HEK293T (cell line): ENCODE measurements at regions not wholly inside any gene's neighbourhood (a gene's known extent, or its start where the extent isn't known, plus 50 kb on each side); places are given as distances from the start of the nearest gene placed in this dataset.

Experiments used
- CTCF ChIA-PET: fragments of 350-600 bp; formaldehyde crosslinking; extraction: SDS; loops from one replicate; lab custom pipeline; 2021; ENCODE audit warnings: antibody characterized with exemption, inconsistent platforms; lab: Yijun Ruan, JAX
- POLR2A ChIA-PET: fragments of 350-600 bp; formaldehyde crosslinking; extraction: SDS; loops from one replicate; lab custom pipeline; 2020; ENCODE audit warnings: antibody characterized with exemption, inconsistent platforms; lab: Yijun Ruan, JAX
- DNase-seq: peaks from one replicate; pipeline ENCODE4 v3.0.0; 2012; ENCODE audit warnings: mixed read lengths; ENCODE audit errors: extremely low spot score
- ARNT ChIP-seq: fragments of 450-650 bp; IDR thresholded peaks from 2 replicates; pipeline ENCODE4 v1.6.1; 2017; ENCODE audit warnings: mild to moderate bottlenecking
- BHLHE40 ChIP-seq: fragments of 450-650 bp; IDR thresholded peaks from 2 replicates; pipeline ENCODE4 v1.6.1; 2016; ENCODE audit warnings: mild to moderate bottlenecking, moderate library complexity, borderline replicate concordance
- CTBP1 ChIP-seq: fragments of 450-650 bp; IDR thresholded peaks from 2 replicates; pipeline ENCODE4 v1.6.1; 2016; ENCODE audit warnings: borderline replicate concordance
- ELF4 ChIP-seq: fragments of 450-650 bp; IDR thresholded peaks from 2 replicates; pipeline ENCODE4 v1.6.1; 2017; ENCODE audit warnings: antibody characterized with exemption
- FOXA1 ChIP-seq: fragments of 450-650 bp; IDR thresholded peaks from 2 replicates; pipeline ENCODE4 v1.6.1; 2016; ENCODE audit warnings: mild to moderate bottlenecking
- FOXK2 ChIP-seq: fragments of 450-650 bp; IDR thresholded peaks from 2 replicates; pipeline ENCODE4 v1.6.1; 2016; ENCODE audit warnings: mild to moderate bottlenecking
- FOXM1 ChIP-seq: fragments of 450-650 bp; IDR thresholded peaks from 2 replicates; pipeline ENCODE4 v1.6.1; 2017; ENCODE audit warnings: mild to moderate bottlenecking, borderline replicate concordance
- HDGF ChIP-seq: fragments of 450-650 bp; IDR thresholded peaks from 2 replicates; pipeline ENCODE4 v1.6.1; 2017; ENCODE audit warnings: antibody characterized with exemption, borderline replicate concordance
- L3MBTL2 ChIP-seq: fragments of 450-650 bp; conservative IDR thresholded peaks from 2 replicates; pipeline ENCODE4 v1.6.1; 2016; ENCODE audit warnings: mild to moderate bottlenecking
- LEF1 ChIP-seq: fragments of 450-650 bp; IDR thresholded peaks from 2 replicates; pipeline ENCODE4 v1.6.1; 2017; ENCODE audit warnings: mild to moderate bottlenecking, borderline replicate concordance
- NFRKB ChIP-seq: fragments of 450-650 bp; IDR thresholded peaks from 2 replicates; pipeline ENCODE4 v1.6.1; 2016; ENCODE audit warnings: mild to moderate bottlenecking, moderate library complexity
- PKNOX1 ChIP-seq: fragments of 450-650 bp; IDR thresholded peaks from 2 replicates; pipeline ENCODE4 v1.6.1; 2016
- SP1 ChIP-seq: fragments of 450-650 bp; IDR thresholded peaks from 2 replicates; pipeline ENCODE4 v1.6.1; 2017
- SUZ12 ChIP-seq: fragments of 450-650 bp; IDR thresholded peaks from 2 replicates; pipeline ENCODE4 v1.6.1; 2016; ENCODE audit warnings: mild to moderate bottlenecking
- TARDBP ChIP-seq: fragments of 450-650 bp; IDR thresholded peaks from 2 replicates; pipeline ENCODE4 v1.6.1; 2016
- ZNF384 ChIP-seq: fragments of 450-650 bp; IDR thresholded peaks from 2 replicates; pipeline ENCODE4 v1.6.1; 2016

GRCh38 chr14:101426466-101426865, 134.8 kb upstream of the DIO3 start:
- CTCF ChIA-PET = no interaction called here
- POLR2A ChIA-PET = no interaction called here

GRCh38 chr14:101428409-101428808, 132.9 kb upstream of the DIO3 start:
- no peak for TF ChIP-seq LEF1
- TF ChIP-seq FOXK2 = no peak
- TF ChIP-seq HDGF = no peak
- TF ChIP-seq ZNF384 = no peak
- no peak for TF ChIP-seq BHLHE40
- TF ChIP-seq ELF4 = no peak
- TF ChIP-seq FOXM1 = no peak
- ChIA-PET CTCF (no interaction called here), POLR2A (no interaction called here)
- no peak for DNase-seq

More at GRCh38 chr14:101426466-101426865, 134.8 kb upstream of the DIO3 start:
- TF ChIP-seq BHLHE40 = no peak
- TF ChIP-seq NFRKB = no peak
- TF ChIP-seq LEF1 = no peak
- no peak for TF ChIP-seq L3MBTL2
- no peak for TF ChIP-seq ARNT
- no peak for TF ChIP-seq SP1
- DNase-seq = no peak

- TF ChIP-seq ZNF384 (no peak), SP1 (no peak), ARNT (no peak), SUZ12 (no peak), BHLHE40 (no peak), TARDBP (no peak), FOXM1 (no peak)
- POLR2A ChIA-PET = no interaction called here
- DNase-seq = no peak
- CTCF ChIA-PET = no interaction called here
Measured at GRCh38 chr14:101435546-101435945, 125.7 kb upstream of the DIO3 start.

GRCh38 chr14:101439023-101439422, 122.3 kb upstream of the DIO3 start:
- CTCF ChIA-PET = no interaction called here
- POLR2A ChIA-PET = no interaction called here
- DNase-seq = no peak
- TF ChIP-seq HDGF (no peak), FOXA1 (no peak), BHLHE40 (no peak), PKNOX1 (no peak), SUZ12 (no peak), FOXK2 (no peak), ARNT (no peak), LEF1 (no peak), SP1 (no peak), L3MBTL2 (no peak), CTBP1 (no peak), ELF4 (no peak), FOXM1 (no peak), TARDBP (no peak)

GRCh38 chr14:101440496-101440895, 120.8 kb upstream of the DIO3 start:
- ChIA-PET CTCF (interaction anchor here (0.6 kb wide), 1 partner anchor 55 kb away, joined by 3 read pairs; no protein-coding TSS in a partner anchor), POLR2A (no interaction called here)
- TF ChIP-seq CTBP1 (no peak), FOXM1 (no peak), FOXA1 (no peak), BHLHE40 (no peak), HDGF (no peak), LEF1 (no peak), SP1 (no peak), ARNT (no peak), ZNF384 (no peak), L3MBTL2 (no peak), FOXK2 (no peak), SUZ12 (no peak), PKNOX1 (no peak), TARDBP (no peak), ELF4 (no peak), NFRKB (no peak)
- DNase-seq = no peak

GRCh38 chr14:101441710-101442109, 119.6 kb upstream of the DIO3 start:
- DNase-seq = no peak
- TF ChIP-seq ELF4 (no peak), PKNOX1 (no peak), SUZ12 (no peak)
- POLR2A ChIA-PET = no interaction called here
- CTCF ChIA-PET = no interaction called here

- POLR2A ChIA-PET = no interaction called here
Measured at GRCh38 chr14:101442451-101442850, 118.8 kb upstream of the DIO3 start.

More at GRCh38 chr14:101442451-101442850, 118.8 kb upstream of the DIO3 start:
- DNase-seq = no peak
- TF ChIP-seq ELF4 (no peak), SUZ12 (no peak), TARDBP (no peak), SP1 (no peak), PKNOX1 (no peak), FOXM1 (no peak), NFRKB (no peak), CTBP1 (no peak), ARNT (no peak), L3MBTL2 (no peak)
- CTCF ChIA-PET = no interaction called here
